ENCODE measurements at regions not wholly inside any gene's neighbourhood (a gene's known extent, or its start where the extent isn't known, plus 50 kb on each side); places are given as distances from the start of the nearest gene placed in this dataset.
"Not testable (repeated sequence)": the region's sequence is repeated elsewhere in the genome, so short reads cannot be mapped to it uniquely, and the experiment has no call there.

- H3K36me3 ChIP-seq (ENCODE audit: insufficient read depth, low read length); H3K4me1 ChIP-seq (ENCODE audit: insufficient read depth, low read length); H3K27ac Mint-ChIP-seq; H3K4me3 ChIP-seq (ENCODE audit: low read length); POLR2A ChIA-PET; CTCF ChIA-PET; DNase-seq; H3K9me3 ChIP-seq (ENCODE audit: low read length); H3K4me1 Mint-ChIP-seq; H3K4me3 Mint-ChIP-seq; H3K9me3 Mint-ChIP-seq; H3K27ac ChIP-seq (ENCODE audit: low read depth, low read length); H3K27me3 ChIP-seq (ENCODE audit: insufficient read depth, low read length, poor library complexity, severe bottlenecking); H3K36me3 Mint-ChIP-seq: not testable (repeated sequence)
- H3K27me3 Mint-ChIP-seq = peaks cover 4 to 23% of the 10 kb centered on the region in 2 donors
These were observed 246.9 kb downstream of the DMAC1 start for GRCh38 chr9:7552706-7553105.

GRCh38 chr9:7549249-7549648, 250.3 kb downstream of the DMAC1 start:
- peaks cover 2% of the 10 kb centered on the region for H3K27me3 ChIP-seq (ENCODE audit: insufficient read depth, low read length, poor library complexity, severe bottlenecking)
- no peaks in the 10 kb centered on the region for H3K4me1 ChIP-seq (ENCODE audit: insufficient read depth, low read length)
- Mint-ChIP-seq H3K4me3 (no peak overlapping the region), H3K36me3 (no peaks in the 10 kb centered on the region), H3K4me1 (no peaks in the 10 kb centered on the region), H3K27ac (no peak overlapping the region), H3K9me3 (peaks cover 0 to 2% (median 0%) of the 10 kb centered on the region in 5 donors), H3K27me3 (peaks cover 8 to 36% of the 10 kb centered on the region in 2 donors)
- no peak overlapping the region for H3K27ac ChIP-seq (ENCODE audit: low read depth, low read length)
- no peak for DNase-seq
- CTCF ChIA-PET = no interaction called here
- no peak overlapping the region for H3K4me3 ChIP-seq (ENCODE audit: low read length)
- POLR2A ChIA-PET = no interaction called here
- H3K36me3 ChIP-seq (ENCODE audit: insufficient read depth, low read length) = no peaks in the 10 kb centered on the region
- no peaks in the 10 kb centered on the region for H3K9me3 ChIP-seq (ENCODE audit: low read length)

GRCh38 chr9:7546261-7546660, 253.3 kb downstream of the DMAC1 start:
- Mint-ChIP-seq H3K4me1 (no peaks in the 10 kb centered on the region), H3K27ac (no peak overlapping the region), H3K9me3 (peaks cover 0 to 2% (median 0%) of the 10 kb centered on the region in 5 donors), H3K27me3 (peaks cover 6 to 33% of the 10 kb centered on the region in 2 donors), H3K4me3 (no peak overlapping the region), H3K36me3 (no peaks in the 10 kb centered on the region)
- Histone ChIP-seq H3K27me3 (ENCODE audit: insufficient read depth, low read length, poor library complexity, severe bottlenecking) (peaks cover 2% of the 10 kb centered on the region), H3K27ac (ENCODE audit: low read depth, low read length) (no peak overlapping the region), H3K9me3 (ENCODE audit: low read length) (no peaks in the 10 kb centered on the region), H3K4me3 (ENCODE audit: low read length) (no peak overlapping the region), H3K36me3 (ENCODE audit: insufficient read depth, low read length) (no peaks in the 10 kb centered on the region), H3K4me1 (ENCODE audit: insufficient read depth, low read length) (no peaks in the 10 kb centered on the region)
- POLR2A ChIA-PET = no interaction called here
- no peak for DNase-seq
- CTCF ChIA-PET = no interaction called here

GRCh38 chr9:7545371-7546165, 254.0 kb downstream of the DMAC1 start:
- Mint-ChIP-seq H3K4me3 (no peak overlapping the region), H3K36me3 (no peaks in the 10 kb centered on the region), H3K9me3 (peaks cover 0 to 2% (median 0%) of the 10 kb centered on the region in 5 donors), H3K27me3 (peaks cover 6 to 29% of the 10 kb centered on the region in 2 donors), H3K4me1 (no peaks in the 10 kb centered on the region), H3K27ac (no peak overlapping the region)
- H3K27me3 ChIP-seq (ENCODE audit: insufficient read depth, low read length, poor library complexity, severe bottlenecking) = peaks cover 2% of the 10 kb centered on the region
- no peaks in the 10 kb centered on the region for H3K36me3 ChIP-seq (ENCODE audit: insufficient read depth, low read length)
- H3K4me1 ChIP-seq (ENCODE audit: insufficient read depth, low read length) = no peaks in the 10 kb centered on the region
- no peak for DNase-seq
- H3K9me3 ChIP-seq (ENCODE audit: low read length) = no peaks in the 10 kb centered on the region
- no peak overlapping the region for H3K4me3 ChIP-seq (ENCODE audit: low read length)
- H3K27ac ChIP-seq (ENCODE audit: low read depth, low read length) = no peak overlapping the region
- POLR2A ChIA-PET = no interaction called here
- CTCF ChIA-PET = no interaction called here

GRCh38 chr9:7542693-7543092, 256.9 kb downstream of the DMAC1 start:
- no peak for DNase-seq
- H3K4me1 Mint-ChIP-seq = no peaks in the 10 kb centered on the region
- peak overlapping the region in 1 of 8 donors; percentile 4 for H3K27ac Mint-ChIP-seq

GRCh38 chr9:7542126-7542525, 257.5 kb downstream of the DMAC1 start:
- no peak overlapping the region for H3K4me3 ChIP-seq (ENCODE audit: low read length)
- no peak overlapping the region for H3K27ac Mint-ChIP-seq
- H3K27ac ChIP-seq (ENCODE audit: low read depth, low read length) = no peak overlapping the region
- H3K4me1 Mint-ChIP-seq = no peaks in the 10 kb centered on the region
- no peaks in the 10 kb centered on the region for H3K9me3 ChIP-seq (ENCODE audit: low read length)
- no peaks in the 10 kb centered on the region for H3K36me3 ChIP-seq (ENCODE audit: insufficient read depth, low read length)
- no peak for DNase-seq
- H3K27me3 ChIP-seq (ENCODE audit: insufficient read depth, low read length, poor library complexity, severe bottlenecking) = no peaks in the 10 kb centered on the region
- H3K27me3 Mint-ChIP-seq = peaks cover 7 to 12% of the 10 kb centered on the region in 2 donors
- H3K36me3 Mint-ChIP-seq = no peaks in the 10 kb centered on the region
- POLR2A ChIA-PET = no interaction called here
- CTCF ChIA-PET = no interaction called here
- peaks cover 0 to 2% (median 0%) of the 10 kb centered on the region in 5 donors for H3K9me3 Mint-ChIP-seq
- H3K4me3 Mint-ChIP-seq = no peak overlapping the region
- H3K4me1 ChIP-seq (ENCODE audit: insufficient read depth, low read length) = no peaks in the 10 kb centered on the region

More at GRCh38 chr9:7542693-7543092, 256.9 kb downstream of the DMAC1 start:
- no peak overlapping the region for H3K4me3 ChIP-seq (ENCODE audit: low read length)
- ChIA-PET POLR2A (no interaction called here), CTCF (no interaction called here)
- no peaks in the 10 kb centered on the region for H3K9me3 ChIP-seq (ENCODE audit: low read length)
- no peak overlapping the region for H3K4me3 Mint-ChIP-seq
- H3K9me3 Mint-ChIP-seq = peaks cover 0 to 2% (median 0%) of the 10 kb centered on the region in 5 donors
- no peaks in the 10 kb centered on the region for H3K4me1 ChIP-seq (ENCODE audit: insufficient read depth, low read length)
- H3K36me3 ChIP-seq (ENCODE audit: insufficient read depth, low read length) = no peaks in the 10 kb centered on the region
- H3K27me3 Mint-ChIP-seq = peaks cover 7 to 14% of the 10 kb centered on the region in 2 donors
- H3K27me3 ChIP-seq (ENCODE audit: insufficient read depth, low read length, poor library complexity, severe bottlenecking) = no peaks in the 10 kb centered on the region
- H3K36me3 Mint-ChIP-seq = no peaks in the 10 kb centered on the region
- H3K27ac ChIP-seq (ENCODE audit: low read depth, low read length) = no peak overlapping the region

- H3K4me1 ChIP-seq (ENCODE audit: insufficient read depth, low read length) = no peaks in the 10 kb centered on the region
- Mint-ChIP-seq H3K4me3 (no peak overlapping the region), H3K4me1 (no peaks in the 10 kb centered on the region), H3K9me3 (no peaks in the 10 kb centered on the region), H3K36me3 (no peaks in the 10 kb centered on the region), H3K27me3 (peaks cover 8 to 23% of the 10 kb centered on the region in 2 donors), H3K27ac (no peak overlapping the region)
- ChIA-PET CTCF (no interaction called here), POLR2A (no interaction called here)
- DNase-seq = peak in 1 of 5 donors; percentile 1
- H3K27me3 ChIP-seq (ENCODE audit: insufficient read depth, low read length, poor library complexity, severe bottlenecking) = no peaks in the 10 kb centered on the region
- H3K9me3 ChIP-seq (ENCODE audit: low read length) = no peaks in the 10 kb centered on the region
- H3K36me3 ChIP-seq (ENCODE audit: insufficient read depth, low read length) = no peaks in the 10 kb centered on the region
- no peak overlapping the region for H3K27ac ChIP-seq (ENCODE audit: low read depth, low read length)
- H3K4me3 ChIP-seq (ENCODE audit: low read length) = no peak overlapping the region
These were observed 263.2 kb downstream of the DMAC1 start for GRCh38 chr9:7536310-7536939.

GRCh38 chr9:7534211-7534935, 265.2 kb downstream of the DMAC1 start:
- Histone ChIP-seq H3K27ac (ENCODE audit: low read depth, low read length) (no peak overlapping the region), H3K27me3 (ENCODE audit: insufficient read depth, low read length, poor library complexity, severe bottlenecking) (peaks cover 2% of the 10 kb centered on the region), H3K4me1 (ENCODE audit: insufficient read depth, low read length) (no peaks in the 10 kb centered on the region), H3K9me3 (ENCODE audit: low read length) (no peaks in the 10 kb centered on the region), H3K36me3 (ENCODE audit: insufficient read depth, low read length) (no peaks in the 10 kb centered on the region), H3K4me3 (ENCODE audit: low read length) (no peak overlapping the region)
- H3K4me3 Mint-ChIP-seq = no peak overlapping the region
- H3K9me3 Mint-ChIP-seq = peaks cover 0 to 5% (median 0%) of the 10 kb centered on the region in 5 donors
- POLR2A ChIA-PET = no interaction called here
- H3K36me3 Mint-ChIP-seq = no peaks in the 10 kb centered on the region
- DNase-seq = no peak
- peaks cover 9 to 23% of the 10 kb centered on the region in 2 donors for H3K27me3 Mint-ChIP-seq
- CTCF ChIA-PET = no interaction called here
- no peaks in the 10 kb centered on the region for H3K4me1 Mint-ChIP-seq
- H3K27ac Mint-ChIP-seq = no peak overlapping the region

Data from CD8-positive, alpha-beta memory T cell (primary cell).